HG03342 (cell line): ENCODE measurements at regions not wholly inside any gene's neighbourhood (a gene's known extent, or its start where the extent isn't known, plus 50 kb on each side); places are given as distances from the start of the nearest gene placed in this dataset.

Source experiments
- ATAC-seq: cut with Tn5 transposase; IDR thresholded peaks from one replicate; pipeline ENCODE4 v1.9.1; 2021; ENCODE audit warnings: mild to moderate bottlenecking, moderate library complexity; ENCODE audit not compliant: unreplicated experiment

DNA sequence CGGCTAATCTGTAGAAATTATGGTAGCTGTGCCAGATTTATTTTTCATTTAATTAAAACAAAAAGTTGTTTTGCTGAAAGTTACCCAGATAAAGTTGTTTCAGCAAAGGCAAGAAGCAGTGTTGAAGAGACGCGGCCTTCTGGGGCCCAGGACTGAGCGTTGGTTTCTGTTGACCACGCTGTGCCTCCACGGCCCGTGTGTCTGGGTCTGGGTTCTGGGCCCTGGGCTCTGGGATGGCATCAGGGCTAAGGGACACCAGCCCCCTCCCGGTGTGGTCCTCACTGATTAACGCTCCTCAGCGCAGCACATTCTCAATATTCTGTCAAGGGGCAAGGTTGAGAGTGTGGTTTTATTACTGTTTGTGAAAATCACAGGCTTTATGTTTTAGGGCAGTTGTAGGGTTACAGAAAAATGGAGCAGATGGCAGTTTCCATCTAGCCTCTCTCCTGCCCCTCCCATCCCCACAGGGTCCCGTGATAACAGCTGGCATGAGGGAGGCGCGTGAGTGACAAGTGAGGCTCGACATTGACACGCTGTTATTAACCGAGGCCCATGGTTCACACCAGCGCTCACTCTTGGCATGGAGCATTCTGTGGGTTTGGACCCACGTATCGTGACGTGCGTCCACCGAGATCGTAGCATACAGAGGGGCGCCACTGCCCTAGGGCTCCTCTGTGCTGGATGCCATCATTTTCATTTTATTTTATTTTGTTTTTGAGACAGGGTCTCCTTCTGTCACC lies 1231.4 kb downstream of the BRD1 start:
- no peak for ATAC-seq

DNA sequence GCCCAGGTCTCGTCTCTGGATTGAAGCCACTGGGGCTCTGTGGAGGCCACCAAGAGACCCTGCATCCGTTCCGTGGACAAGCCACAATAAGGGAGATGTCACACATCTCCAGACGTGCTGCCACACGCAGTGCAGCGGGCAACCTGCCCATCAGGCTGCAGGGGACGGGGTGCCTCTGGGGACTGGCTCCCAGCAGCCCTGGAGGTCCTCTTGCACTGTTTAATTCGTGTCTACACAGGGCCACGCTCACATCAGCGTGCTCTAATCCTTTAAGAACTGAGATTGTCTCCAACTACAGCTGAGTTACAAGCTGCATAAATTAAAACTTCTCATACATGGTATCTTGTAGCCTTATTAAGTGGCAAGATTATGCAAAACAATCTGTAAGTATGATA lies 1232.2 kb downstream of the BRD1 start:
- ATAC-seq = no peak

DNA sequence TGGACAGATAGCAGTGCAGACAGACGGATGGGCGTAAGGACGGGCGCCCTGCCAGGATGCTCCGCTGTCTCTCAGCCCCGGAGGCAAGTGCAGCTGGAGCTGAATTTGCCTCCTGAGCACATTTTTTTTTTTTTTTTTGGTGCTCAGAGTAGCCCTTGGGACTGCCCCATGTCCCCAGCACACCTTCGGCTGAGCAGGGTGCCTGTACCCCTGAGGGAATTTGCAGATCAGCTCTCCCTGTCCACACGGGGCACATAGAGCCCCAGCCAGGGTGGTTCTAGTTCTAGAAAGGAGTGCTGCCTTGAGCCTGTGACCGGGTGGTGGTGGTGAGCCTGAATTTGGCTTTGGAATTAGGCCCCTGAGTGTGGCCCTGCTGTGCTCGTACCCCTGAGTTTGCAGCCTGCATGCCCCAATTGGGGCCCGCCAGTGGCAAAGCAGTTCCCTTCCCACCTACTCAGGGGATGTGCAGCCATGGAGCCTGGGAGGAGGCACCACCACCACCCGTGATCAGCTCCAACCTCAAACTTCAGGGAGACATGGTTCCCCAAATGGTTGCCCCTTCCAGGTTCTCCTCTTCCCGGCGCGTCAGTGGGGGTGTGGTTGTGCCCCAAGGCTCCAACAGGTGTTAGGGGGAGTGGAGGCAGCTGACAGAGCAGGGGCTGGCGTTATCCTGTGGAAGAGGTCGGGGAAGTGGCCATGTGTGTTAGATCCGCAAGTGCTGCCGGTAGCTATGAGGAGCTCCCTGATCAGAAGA lies 1232.7 kb downstream of the BRD1 start:
- ATAC-seq = no peak

DNA sequence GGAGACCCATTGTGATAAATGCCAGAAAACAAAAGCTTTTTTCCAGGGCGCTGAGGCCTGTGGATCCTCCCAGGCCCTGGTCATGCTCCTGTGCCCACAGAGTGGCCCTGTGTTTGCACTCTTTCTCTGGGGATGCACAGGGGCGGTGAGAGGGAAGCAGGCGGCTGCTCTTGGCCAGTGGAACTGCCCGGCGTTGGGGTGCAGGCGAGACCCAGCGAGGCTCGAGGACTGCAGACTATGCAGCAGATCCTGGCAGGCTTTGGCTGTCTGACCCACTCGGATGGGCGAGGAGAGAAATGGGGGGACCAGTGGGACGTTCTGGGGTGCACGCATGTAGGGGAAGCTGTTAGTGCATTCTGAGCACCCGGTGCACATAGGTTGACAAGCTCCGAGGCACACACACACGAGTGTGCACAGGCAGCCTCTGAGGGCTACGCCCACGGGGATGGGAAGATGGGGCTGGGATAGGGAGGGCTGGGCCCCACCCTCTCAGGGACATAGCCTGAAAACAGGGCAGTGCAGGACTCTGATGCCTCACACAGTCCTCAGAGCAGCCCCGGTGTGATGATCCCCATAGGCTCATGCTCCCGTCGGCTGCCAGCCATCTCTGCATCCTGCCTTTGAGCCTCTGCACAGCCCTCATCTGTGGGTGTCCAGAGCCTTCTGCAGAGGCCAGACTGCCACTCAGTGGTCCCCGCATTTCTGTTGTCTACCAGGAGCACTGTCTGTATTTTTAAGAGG lies 1233.5 kb downstream of the BRD1 start:
- ATAC-seq = no peak

DNA sequence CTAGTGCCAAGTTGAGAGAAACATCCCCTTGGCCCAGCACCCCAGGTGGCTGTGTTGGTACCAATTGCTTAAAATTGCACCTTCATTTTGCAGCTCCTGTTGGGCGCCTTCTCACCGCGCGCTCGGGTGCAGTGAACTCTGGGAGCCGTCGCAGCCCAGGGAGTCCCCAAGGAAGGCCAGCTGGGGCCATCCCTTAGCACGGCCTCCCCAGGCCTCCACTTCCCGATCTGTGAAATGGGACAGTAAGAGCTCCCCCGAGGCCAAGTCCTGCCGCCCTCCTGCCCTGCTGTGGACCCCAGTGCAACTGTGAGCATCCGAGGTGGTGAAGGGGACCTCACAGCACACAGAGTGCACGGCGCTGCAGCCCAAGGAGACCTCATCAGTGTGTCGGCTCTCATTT lies 1234.1 kb downstream of the BRD1 start:
- no peak for ATAC-seq

DNA sequence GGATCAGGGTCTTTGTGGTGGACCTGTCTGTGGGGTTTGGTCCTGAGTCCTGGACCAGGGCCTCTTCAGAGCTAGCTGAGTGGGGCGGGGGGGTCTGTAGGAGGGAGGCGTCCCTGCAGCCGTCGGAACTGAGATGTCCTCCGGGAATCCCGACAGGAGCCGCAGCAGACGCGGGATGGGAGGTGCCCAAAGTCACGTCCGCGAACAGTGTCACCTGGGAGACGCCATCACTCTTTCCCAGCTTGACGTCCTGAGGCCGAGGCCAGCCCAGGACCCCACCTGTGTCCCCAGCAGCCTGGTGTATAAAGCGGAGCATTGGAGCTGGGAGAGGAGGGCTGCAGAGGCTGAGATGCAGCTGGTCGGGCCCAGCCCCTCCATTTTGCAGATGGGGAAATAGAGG lies 1234.7 kb downstream of the BRD1 start:
- ATAC-seq = no peak

DNA sequence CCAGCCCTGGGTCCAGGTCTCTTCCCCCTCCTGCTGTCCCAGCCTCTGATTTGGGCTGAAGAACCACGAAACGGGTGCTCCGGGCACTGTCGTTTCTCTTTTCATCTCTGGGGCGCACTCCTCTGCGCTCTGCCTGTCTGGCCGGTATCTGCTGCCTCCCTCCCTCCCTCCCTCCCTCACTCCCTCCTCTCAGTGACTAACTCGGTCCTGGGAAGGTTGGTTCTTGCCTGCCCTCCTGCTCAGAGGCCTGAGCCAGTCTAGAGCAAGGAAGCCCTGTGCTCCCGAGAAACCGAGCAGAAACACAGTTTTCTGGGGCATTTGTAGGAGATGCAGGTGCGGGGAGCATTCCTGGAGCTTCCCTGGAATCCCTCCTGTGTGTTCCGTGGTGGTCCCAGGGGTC lies 1235.2 kb downstream of the BRD1 start:
- ATAC-seq = no peak

DNA sequence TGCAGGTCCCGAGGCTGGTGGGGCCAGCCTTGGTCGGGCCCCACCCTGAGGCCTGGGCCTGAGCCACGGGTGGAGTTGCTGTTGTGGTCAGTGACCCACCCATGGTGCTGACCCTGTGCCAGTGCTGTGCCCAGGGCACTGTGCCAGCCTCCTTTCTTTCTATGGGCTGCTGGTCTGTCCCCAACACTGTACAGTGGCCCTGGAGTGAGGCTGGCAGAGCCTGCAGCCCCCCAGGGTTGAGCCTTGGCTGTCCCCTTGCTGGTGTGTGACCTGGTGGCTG lies 1235.7 kb downstream of the BRD1 start:
- ATAC-seq = no peak

DNA sequence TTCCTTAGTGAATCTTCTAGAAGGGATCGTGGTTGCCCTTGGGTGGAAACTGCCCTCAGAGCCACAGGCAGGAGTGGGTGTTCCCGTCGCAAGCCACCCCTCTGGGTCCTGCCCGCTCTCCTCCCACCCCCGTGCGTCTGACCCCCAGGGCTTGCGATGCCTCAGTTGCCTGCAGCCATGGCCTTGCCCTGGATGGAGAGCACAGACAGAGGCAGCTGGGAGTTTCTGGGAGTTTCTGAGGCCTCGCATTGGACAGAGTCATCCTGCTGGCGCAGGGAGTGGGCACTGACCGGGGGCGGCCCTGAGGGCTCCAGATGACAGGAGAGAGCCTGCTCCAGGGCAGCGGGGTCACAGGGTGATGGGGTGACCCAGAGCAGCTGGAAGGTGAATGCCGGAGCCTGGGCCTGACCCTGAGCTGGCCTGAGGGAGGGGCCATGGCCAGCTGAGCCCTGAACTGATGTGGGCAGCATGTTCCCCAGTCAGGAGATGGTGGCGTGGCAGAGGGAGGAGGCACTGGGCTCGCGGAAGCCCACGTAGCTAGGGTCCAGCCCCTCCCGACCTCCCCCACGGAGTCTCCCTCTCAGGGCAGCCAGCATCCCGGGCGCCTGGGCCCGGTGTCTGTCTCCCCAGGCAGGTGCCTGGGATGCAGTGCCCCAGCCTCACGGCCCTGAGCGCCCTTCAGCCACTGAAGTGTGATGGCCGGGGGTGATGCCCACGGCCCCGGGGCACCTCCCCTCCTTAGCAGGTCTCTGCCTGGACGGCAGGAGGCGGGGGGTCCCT lies 1236.2 kb downstream of the BRD1 start:
- ATAC-seq = no peak

DNA sequence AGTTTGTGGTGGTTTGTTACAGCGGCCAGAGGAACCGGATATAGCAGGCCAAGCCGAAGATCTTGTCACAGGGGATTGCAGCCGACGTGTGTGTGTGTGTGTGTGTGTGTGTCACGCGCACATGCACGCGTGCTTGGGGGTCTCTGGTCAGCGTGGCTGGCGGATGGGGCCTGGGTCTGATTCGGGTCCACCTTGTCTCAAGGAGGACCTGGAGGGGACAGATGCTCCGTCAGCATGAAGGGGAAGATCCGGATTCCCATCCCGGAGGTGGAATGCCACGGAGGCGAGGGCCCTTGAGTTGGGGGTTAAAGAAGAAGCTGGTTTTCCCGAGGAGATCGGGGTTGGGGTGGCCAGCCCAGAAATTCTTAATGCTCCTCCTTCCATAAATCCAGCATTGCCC lies 1237.8 kb downstream of the BRD1 start:
- ATAC-seq = no peak

DNA sequence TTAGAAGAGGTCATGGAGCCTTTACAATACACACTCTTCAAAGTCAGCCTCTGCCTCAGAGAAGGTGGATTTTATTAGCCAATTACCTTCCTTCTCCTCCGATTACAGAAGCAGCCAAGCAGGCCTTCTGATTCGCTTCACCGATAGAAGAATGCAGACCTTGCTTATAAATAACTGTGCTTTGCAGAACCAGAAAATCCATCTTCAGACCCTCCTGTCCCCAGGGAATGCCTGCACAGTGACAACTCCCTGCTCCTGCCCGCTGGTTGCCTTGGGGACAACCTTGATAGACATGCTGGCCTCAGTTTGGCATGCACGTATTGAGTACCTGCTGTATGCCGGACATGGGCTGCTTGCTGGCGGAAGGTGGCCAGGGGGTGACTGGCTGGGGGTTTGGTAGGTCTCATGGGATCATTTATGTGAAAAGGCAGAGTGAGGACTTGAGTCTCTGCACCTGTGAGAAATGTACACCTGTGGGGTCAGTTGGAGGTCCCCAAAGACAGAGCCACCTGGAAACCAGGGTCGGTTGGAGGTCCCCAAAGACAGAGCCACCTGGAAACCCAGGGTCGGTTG lies 1238.7 kb downstream of the BRD1 start:
- no peak for ATAC-seq

DNA sequence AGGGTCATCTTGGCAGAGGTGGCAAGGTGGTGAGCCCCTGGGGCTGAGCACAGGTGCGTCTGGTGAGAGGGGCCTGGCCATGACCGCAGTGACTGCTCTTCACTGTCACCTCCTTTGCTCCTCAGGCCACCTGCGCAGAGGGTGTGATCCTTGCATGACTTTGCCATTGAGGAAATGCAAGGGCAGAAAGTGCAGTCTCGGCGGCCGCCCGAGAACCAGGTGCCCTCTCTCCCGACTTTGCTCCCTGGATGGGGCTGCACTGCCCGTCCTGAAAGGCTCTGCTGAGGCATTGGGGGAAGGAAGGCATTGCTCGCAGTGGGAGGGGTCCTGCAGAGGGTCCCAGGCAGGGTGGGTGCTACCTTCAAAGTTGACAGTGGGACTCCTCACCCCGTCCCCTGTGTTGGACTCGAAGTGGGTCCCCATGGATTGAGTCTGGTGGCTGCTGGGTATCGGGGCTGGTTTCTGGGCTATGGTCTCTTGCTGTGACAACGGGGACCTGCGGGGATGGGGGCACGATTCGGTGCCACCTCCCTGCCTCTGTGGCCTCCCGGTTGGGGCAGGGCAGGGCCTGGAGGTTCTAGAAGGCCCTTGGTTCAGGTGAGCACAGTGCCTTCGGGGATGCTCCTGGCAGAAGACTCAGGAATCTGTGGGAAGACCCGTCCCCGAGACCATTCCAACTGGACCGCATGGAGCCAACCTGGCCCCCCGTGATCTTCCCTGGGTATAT lies 1239.4 kb downstream of the BRD1 start:
- no peak for ATAC-seq

DNA sequence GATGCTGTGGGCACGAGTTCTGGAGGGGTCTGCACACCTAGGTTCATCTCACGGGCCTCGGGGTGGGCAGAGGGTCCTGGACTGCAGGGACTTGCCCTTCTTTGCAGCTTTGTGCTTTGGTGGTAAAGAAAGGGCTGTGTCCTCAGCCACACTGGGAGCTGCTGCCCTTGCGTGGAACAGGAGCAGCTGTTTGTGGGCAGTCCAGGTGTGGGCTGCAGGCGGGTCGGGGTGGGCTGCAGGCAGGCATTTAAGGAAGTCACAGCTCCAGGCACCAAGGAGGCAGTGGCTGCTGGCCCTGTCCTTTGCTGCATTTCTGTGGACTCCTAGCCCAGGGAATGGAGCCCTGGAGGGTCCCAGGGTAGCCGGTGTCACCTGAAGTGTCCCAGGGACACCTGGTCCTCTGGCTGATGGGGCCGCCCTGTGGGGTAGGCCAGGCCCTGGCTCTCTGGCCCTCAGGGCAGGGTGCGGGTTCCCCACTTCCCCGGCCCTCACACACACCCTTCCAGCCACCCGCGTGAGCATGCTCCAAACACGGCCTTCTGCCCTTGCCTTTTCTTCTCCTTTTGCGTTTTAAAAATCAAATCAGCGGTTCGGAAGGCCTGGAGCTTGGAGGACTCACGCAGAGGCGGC lies 1240.3 kb downstream of the BRD1 start:
- no peak for ATAC-seq

DNA sequence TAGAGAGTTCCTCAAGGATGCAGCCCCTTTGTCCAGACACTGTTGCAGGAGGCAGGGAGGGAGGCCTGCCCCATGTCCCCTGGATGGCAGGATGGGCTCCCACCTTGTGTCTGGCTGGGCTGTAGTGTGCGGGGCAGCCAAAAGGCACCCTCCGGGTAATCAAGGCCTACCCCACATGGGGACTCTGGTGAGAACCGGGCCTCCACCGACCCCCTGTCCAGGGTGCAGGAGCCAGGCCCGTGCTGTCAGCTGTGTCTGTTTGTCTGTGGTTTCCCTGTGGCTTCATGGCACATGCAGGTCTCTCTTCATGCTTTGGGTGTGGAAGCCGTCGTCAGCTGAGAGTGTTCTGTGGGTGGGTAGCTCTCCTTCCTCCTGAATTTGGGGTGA lies 1240.9 kb downstream of the BRD1 start:
- ATAC-seq = no peak

DNA sequence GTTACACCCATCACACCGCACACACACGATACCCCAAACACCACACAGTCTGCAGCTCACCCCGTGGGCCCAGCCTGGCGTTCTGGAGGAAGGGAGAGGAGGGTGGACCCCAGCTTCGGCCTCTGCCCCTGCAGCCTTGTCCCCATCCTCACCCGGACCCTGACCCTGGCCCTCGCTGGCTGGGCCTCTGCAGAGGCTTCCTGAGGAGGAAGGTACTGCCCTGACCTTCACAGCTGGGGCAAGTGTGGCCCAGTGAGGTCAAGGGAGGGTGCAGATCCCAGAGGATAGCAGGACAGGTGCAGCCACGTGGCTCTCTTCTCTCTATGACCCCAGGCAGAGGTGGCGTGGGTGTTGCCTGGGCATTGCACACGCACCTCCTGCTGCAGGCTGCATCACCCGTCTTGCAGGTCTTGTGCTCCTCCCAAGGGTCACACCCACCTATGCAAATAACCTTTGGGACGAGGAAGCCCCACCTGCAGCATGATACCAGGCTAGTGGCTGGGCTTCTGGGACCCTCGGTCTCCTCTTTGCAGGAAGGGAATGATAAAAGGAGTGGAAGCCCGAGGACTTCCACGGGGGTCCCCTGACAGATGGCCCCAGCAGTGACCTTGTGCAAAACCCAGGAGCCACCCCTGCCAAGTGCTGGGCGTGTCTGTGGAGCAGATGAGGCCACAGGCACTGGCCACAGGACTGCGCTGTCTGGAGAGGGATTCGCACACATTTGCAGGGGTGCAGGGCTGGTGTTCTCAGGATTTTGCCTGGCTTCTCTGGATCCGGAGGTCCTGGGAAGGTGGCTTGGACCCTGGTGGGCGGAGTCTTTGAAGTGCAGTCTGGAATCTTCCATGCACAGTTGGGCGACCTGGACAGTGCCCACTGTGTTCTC lies 1241.5 kb downstream of the BRD1 start:
- no peak for ATAC-seq

DNA sequence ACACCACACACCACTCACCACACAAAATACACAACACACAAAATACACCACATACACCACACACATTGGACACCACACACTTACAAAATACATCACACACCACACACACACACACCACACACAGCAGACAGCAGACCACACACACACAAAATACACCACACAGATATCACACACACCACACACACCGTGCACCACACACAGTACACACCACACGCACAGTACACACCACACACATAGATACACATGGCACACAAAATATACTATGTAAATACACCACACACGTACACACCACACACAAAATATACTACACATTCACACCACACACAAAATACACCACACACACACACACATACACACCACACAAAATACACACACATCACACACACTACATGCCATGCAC lies 1243.5 kb downstream of the BRD1 start:
- no peak for ATAC-seq

DNA sequence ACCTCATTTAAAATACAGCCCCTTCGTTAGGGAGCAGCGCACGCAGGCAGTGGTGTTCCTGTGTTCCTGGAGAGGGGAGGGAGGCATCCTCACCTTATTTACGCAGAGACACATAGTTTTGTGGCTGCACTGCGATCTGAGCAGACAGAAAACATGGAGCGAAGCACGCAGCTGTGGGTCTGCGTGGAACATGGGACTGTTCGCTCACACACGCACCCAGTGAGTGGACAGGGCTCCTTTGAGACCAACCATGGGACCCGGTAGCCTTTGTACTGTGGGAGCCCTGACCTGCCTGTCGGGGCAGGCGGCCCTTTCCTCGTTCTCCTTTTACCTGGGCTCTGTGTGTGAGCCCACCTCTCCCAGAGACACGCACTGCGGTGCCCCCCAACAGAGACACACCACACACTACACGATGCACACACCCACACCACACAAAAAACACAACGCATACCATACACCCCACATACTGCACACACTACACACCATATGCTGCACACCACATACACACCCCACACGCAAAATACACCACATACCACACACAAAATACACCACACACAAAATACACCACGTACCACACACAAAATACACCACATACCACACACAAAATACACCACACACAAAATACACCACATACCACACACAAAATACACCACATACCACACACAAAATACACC lies 1245.7 kb downstream of the BRD1 start:
- ATAC-seq = no peak

DNA sequence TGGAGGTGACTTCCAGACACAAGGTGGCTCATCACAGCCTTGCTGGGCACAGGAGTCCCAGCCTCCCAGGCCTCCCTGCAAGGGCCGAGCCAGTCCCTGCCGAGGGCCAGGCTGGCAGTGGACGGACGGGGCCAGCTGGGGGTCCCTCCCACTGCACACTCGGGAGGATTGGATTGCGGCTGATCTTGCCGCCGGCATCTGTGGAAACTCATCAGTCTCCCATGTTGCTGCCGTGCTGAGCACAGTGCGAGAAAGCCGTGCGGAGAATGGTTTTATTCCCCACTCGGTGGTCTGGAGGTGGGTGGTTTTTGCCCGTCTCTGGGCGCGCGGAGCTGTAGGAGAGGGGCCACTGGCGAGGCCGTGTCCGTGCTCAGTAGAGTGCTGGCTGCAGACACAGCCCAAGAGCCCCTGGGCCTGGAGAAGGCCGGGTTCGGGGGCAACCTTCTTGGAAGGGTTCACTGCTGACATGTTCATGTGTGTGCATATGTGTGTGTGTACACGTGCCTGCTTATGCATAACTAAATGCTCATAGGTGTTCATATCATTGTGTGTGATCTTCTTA lies 1246.4 kb downstream of the BRD1 start:
- no peak for ATAC-seq
